GM12878 (cell line): ENCODE measurements at regions not wholly inside any gene's neighbourhood (a gene's known extent, or its start where the extent isn't known, plus 50 kb on each side); places are given as distances from the start of the nearest gene placed in this dataset.

Experiments used
- ATAC-seq: fragments of 200-7000 bp; cut with Tn5 transposase; 3 replicates; pipeline ENCODE4 v1.9.1; 2020; ENCODE audit warnings: mild to moderate bottlenecking, moderate library complexity
- BruUV-seq: library from RNA; stranded (reverse); fragments of 400-500 nt; replicated peaks from 2 replicates; lab custom pipeline; 2021; lab: Mats Ljungman, UMichigan
- CTCF ChIA-PET: fragments of 300-600 bp; sonication (Branson Sonifier 250); formaldehyde crosslinking; extraction: SDS; loops from one replicate; lab custom pipeline; 2021; ENCODE audit warnings: inconsistent platforms; lab: Yijun Ruan, JAX
- POLR2A ChIA-PET: fragments of 350-600 bp; formaldehyde crosslinking; extraction: SDS; loops from one replicate; lab custom pipeline; 2021; ENCODE audit warnings: inconsistent platforms; lab: Charles Lee
- RAD21 ChIA-PET: fragments of 300-600 bp; sonication (Branson Sonifier 250); formaldehyde crosslinking; loops from one replicate; lab custom pipeline; 2023; ENCODE audit warnings: antibody characterized with exemption; ENCODE audit not compliant: unreplicated experiment; lab: Charles Lee
- SMC1A ChIA-PET: fragments of 300-600 bp; sonication (Branson Sonifier 250); formaldehyde crosslinking; loops from one replicate; lab custom pipeline; 2023; ENCODE audit not compliant: unreplicated experiment, uncharacterized antibody; lab: Charles Lee
- DNase-seq: peaks from one replicate; pipeline ENCODE4 v3.0.0-alpha.2; 2011; ENCODE audit warnings: low read depth, low spot score
- FAIRE-seq: peaks from 3 replicates; lab custom pipeline; 2011; peaks lifted over from hg19 to GRCh38; lab: Jason Lieb, UNC
- H2AFZ ChIP-seq: 2 replicates; pipeline ENCODE4 v1.6.0; 2011; ENCODE audit warnings: low read depth, low read length, control low read depth; ENCODE audit not compliant: control insufficient read depth
- H3K27ac ChIP-seq: 2 replicates; pipeline ENCODE4 v1.5.1; 2011; ENCODE audit warnings: control low read depth; ENCODE audit not compliant: control insufficient read depth, insufficient read depth
- H3K27me3 ChIP-seq, 2 experiments: replicated peaks in 1 of 2; 2 replicates each; pipeline versions ENCODE4 v1.6.0 to v1.6.1; 2011; ENCODE audit warnings: low read length in 1 of 2; ENCODE audit not compliant: control insufficient read depth in 2 of 2, insufficient read depth in 2 of 2
- H3K36me3 ChIP-seq, 2 experiments: 2 replicates each; pipeline ENCODE4 v1.5.1; 2011; ENCODE audit warnings: low read length in 1 of 2; ENCODE audit not compliant: control insufficient read depth in 2 of 2, insufficient read depth in 2 of 2
- H3K4me1 ChIP-seq: 2 replicates; pipeline ENCODE4 v1.6.1; 2011; ENCODE audit warnings: mild to moderate bottlenecking, low read length, moderate library complexity, mixed read lengths; ENCODE audit not compliant: control insufficient read depth, insufficient read depth
- H3K4me2 ChIP-seq: 2 replicates; pipeline ENCODE4 v1.6.0; 2011; ENCODE audit warnings: control low read depth; ENCODE audit not compliant: control insufficient read depth, insufficient read depth
- H3K4me3 ChIP-seq: fragments of 200-600 bp; sonication (generic); 2 replicates; pipeline ENCODE4 v1.5.1; 2016
- H3K79me2 ChIP-seq: 2 replicates; pipeline ENCODE4 v1.6.0; 2011; ENCODE audit warnings: low read length; ENCODE audit not compliant: control insufficient read depth, insufficient read depth
- H3K9ac ChIP-seq: 2 replicates; pipeline ENCODE4 v1.8.0; 2011; ENCODE audit warnings: low read length, control low read depth, mixed read lengths; ENCODE audit not compliant: control insufficient read depth, insufficient read depth
- H3K9me3 ChIP-seq: replicated peaks from 3 replicates; pipeline ENCODE4 v1.5.1; 2011; ENCODE audit warnings: mild to moderate bottlenecking, low read length; ENCODE audit not compliant: control insufficient read depth, insufficient read depth
- H4K20me1 ChIP-seq: 2 replicates; pipeline ENCODE4 v1.6.0; 2011; ENCODE audit not compliant: control insufficient read depth, insufficient read depth
- ATF2 ChIP-seq: IDR thresholded peaks from 2 replicates; pipeline ENCODE4 v1.6.1; 2012; ENCODE audit warnings: low read length, inconsistent platforms
- BMI1 ChIP-seq: fragments of 450-650 bp; IDR thresholded peaks from 2 replicates; pipeline ENCODE4 v1.6.1; 2016; ENCODE audit warnings: mild to moderate bottlenecking, moderate library complexity, borderline replicate concordance
- CBFB ChIP-seq: IDR thresholded peaks from 2 replicates; pipeline ENCODE4 v1.6.1; 2016; ENCODE audit warnings: antibody characterized with exemption, low read depth
- CREB1 ChIP-seq: IDR thresholded peaks from 2 replicates; pipeline ENCODE4 v1.6.1; 2012; ENCODE audit warnings: low read depth, mild to moderate bottlenecking, inconsistent platforms
- EGR1 ChIP-seq, 2 experiments: IDR thresholded peaks; 1 replicate in 1 of 2; 2 replicates in 1 of 2; pipeline ENCODE4 v1.6.1; 2011 to 2012; ENCODE audit warnings: low read depth in 2 of 2, low read length in 2 of 2, borderline replicate concordance in 1 of 2, mild to moderate bottlenecking in 1 of 2, moderate library complexity in 1 of 2
- EP300 ChIP-seq, 2 experiments: fragments of 150-350 bp in 1 of 2; IDR thresholded peaks; 2 replicates each; pipeline ENCODE4 v1.6.1; 2011 to 2012; ENCODE audit warnings: low read depth in 2 of 2, low read length in 2 of 2, borderline replicate concordance in 1 of 2, improper control_type of control experiment in 1 of 2, inconsistent platforms in 1 of 2; ENCODE audit not compliant: control insufficient read depth in 1 of 2
- JUND ChIP-seq: IDR thresholded peaks from 2 replicates; pipeline ENCODE4 v1.6.1; 2012; ENCODE audit warnings: low read depth, mild to moderate bottlenecking, low read length, improper control_type of control experiment, moderate library complexity
- MEF2A ChIP-seq: IDR thresholded peaks from 2 replicates; pipeline ENCODE4 v1.6.1; 2011; ENCODE audit warnings: low read depth, mild to moderate bottlenecking, low read length, moderate library complexity; ENCODE audit not compliant: insufficient read depth
- RBBP5 ChIP-seq: fragments of 200-600 bp; sonication (generic); conservative IDR thresholded peaks from 2 replicates; pipeline ENCODE4 v1.6.1; 2016
- SMAD1 ChIP-seq: fragments of 450-650 bp; IDR thresholded peaks from 2 replicates; pipeline ENCODE4 v1.6.1; 2018; ENCODE audit warnings: mild to moderate bottlenecking, low read depth; ENCODE audit not compliant: partially characterized antibody
- SMAD5 ChIP-seq: IDR thresholded peaks from 2 replicates; pipeline ENCODE4 v1.6.1; 2016; ENCODE audit warnings: antibody characterized with exemption, low read depth
- SRF ChIP-seq, 2 experiments: IDR thresholded peaks; 2 replicates each; pipeline ENCODE4 v1.6.1; 2011; ENCODE audit warnings: low read depth in 2 of 2, low read length in 2 of 2, mild to moderate bottlenecking in 1 of 2, moderate library complexity in 1 of 2
- YY1 ChIP-seq: IDR thresholded peaks from 2 replicates; pipeline ENCODE4 v1.6.1; 2011; ENCODE audit warnings: low read depth, mild to moderate bottlenecking, low read length
- ZNF274 ChIP-seq: IDR thresholded peaks from one replicate; pipeline ENCODE4 v1.8.0; 2011; ENCODE audit not compliant: insufficient read length, insufficient read depth
- ZNF622 ChIP-seq: fragments of 450-650 bp; IDR thresholded peaks from 2 replicates; pipeline ENCODE4 v1.6.1; 2017; ENCODE audit warnings: mild to moderate bottlenecking, inconsistent platforms
- in situ Hi-C: fragments of 300-500 bp; cut with MboI; formaldehyde crosslinking; loops from 9 replicates; pipeline ENCODE4 v1.14.3; 2018; ENCODE audit warnings: mixed read lengths
- intact Hi-C: fragments of 100-400 bp; cut with micrococcal nuclease; formaldehyde crosslinking; loops from one replicate; pipeline ENCODE4 v1.14.2; 2022; ENCODE audit not compliant: unreplicated experiment
- TF ChIP-seq, protein P1 (sequence below): fragments of 450-650 bp; IDR thresholded peaks from 2 replicates; pipeline ENCODE4 v1.6.1; 2016; ENCODE audit warnings: mild to moderate bottlenecking
- TF ChIP-seq, protein P2 (sequence below): fragments of 450-650 bp; IDR thresholded peaks from 2 replicates; pipeline ENCODE4 v1.6.1; 2017; ENCODE audit warnings: mild to moderate bottlenecking, moderate library complexity

GRCh38 chr14:83558946-83559345 lies 1971.0 kb upstream of the FLRT2 start:
- no TSS peak for BruUV-seq
- intact Hi-C loops = no loop called here
- no peak for ATAC-seq
- TF ChIP-seq CREB1 = no peak
- no peak for TF ChIP-seq JUND
- no peak for TF ChIP-seq MEF2A
- no peak for TF ChIP-seq SRF (IDR thresholded peaks at IDR 0.05; ENCODE audit: low read depth in 2 of 2, low read length in 2 of 2)
- TF ChIP-seq ZNF622 = no peak
- TF ChIP-seq, protein P1, sequence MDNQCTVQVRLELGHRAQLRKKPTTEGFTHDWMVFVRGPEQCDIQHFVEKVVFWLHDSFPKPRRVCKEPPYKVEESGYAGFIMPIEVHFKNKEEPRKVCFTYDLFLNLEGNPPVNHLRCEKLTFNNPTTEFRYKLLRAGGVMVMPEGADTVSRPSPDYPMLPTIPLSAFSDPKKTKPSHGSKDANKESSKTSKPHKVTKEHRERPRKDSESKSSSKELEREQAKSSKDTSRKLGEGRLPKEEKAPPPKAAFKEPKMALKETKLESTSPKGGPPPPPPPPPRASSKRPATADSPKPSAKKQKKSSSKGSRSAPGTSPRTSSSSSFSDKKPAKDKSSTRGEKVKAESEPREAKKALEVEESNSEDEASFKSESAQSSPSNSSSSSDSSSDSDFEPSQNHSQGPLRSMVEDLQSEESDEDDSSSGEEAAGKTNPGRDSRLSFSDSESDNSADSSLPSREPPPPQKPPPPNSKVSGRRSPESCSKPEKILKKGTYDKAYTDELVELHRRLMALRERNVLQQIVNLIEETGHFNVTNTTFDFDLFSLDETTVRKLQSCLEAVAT = no peak
- TF ChIP-seq EP300 (IDR thresholded peaks at IDR 0.05; ENCODE audit: borderline replicate concordance in 1 of 2, control insufficient read depth in 1 of 2, low read depth in 2 of 2, low read length in 2 of 2) = no peak
- TF ChIP-seq ATF2 = no peak
- TF ChIP-seq, protein P2, sequence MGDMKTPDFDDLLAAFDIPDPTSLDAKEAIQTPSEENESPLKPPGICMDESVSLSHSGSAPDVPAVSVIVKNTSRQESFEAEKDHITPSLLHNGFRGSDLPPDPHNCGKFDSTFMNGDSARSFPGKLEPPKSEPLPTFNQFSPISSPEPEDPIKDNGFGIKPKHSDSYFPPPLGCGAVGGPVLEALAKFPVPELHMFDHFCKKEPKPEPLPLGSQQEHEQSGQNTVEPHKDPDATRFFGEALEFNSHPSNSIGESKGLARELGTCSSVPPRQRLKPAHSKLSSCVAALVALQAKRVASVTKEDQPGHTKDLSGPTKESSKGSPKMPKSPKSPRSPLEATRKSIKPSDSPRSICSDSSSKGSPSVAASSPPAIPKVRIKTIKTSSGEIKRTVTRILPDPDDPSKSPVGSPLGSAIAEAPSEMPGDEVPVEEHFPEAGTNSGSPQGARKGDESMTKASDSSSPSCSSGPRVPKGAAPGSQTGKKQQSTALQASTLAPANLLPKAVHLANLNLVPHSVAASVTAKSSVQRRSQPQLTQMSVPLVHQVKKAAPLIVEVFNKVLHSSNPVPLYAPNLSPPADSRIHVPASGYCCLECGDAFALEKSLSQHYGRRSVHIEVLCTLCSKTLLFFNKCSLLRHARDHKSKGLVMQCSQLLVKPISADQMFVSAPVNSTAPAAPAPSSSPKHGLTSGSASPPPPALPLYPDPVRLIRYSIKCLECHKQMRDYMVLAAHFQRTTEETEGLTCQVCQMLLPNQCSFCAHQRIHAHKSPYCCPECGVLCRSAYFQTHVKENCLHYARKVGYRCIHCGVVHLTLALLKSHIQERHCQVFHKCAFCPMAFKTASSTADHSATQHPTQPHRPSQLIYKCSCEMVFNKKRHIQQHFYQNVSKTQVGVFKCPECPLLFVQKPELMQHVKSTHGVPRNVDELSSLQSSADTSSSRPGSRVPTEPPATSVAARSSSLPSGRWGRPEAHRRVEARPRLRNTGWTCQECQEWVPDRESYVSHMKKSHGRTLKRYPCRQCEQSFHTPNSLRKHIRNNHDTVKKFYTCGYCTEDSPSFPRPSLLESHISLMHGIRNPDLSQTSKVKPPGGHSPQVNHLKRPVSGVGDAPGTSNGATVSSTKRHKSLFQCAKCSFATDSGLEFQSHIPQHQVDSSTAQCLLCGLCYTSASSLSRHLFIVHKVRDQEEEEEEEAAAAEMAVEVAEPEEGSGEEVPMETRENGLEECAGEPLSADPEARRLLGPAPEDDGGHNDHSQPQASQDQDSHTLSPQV = no peak
- no peak for TF ChIP-seq SMAD5
- TF ChIP-seq CBFB = no peak
- TF ChIP-seq SMAD1 = no peak
- TF ChIP-seq ZNF274 = no peak
- no peak for TF ChIP-seq EGR1 (IDR thresholded peaks at IDR 0.05; ENCODE audit: borderline replicate concordance in 1 of 2, low read depth in 2 of 2, low read length in 2 of 2)
- TF ChIP-seq BMI1 = no peak
- no peak for TF ChIP-seq RBBP5
- no peak for TF ChIP-seq YY1

More at GRCh38 chr14:83558946-83559345, 1971.0 kb upstream of the FLRT2 start:
- no peaks in the 10 kb centered on the region for H4K20me1 ChIP-seq
- no peak overlapping the region for H2AFZ ChIP-seq
- no peak overlapping the region for H3K4me3 ChIP-seq
- ChIA-PET SMC1A (no interaction called here), RAD21 (interaction anchor here (0.7 kb wide), 1 partner anchor 21 kb away, joined by 3 read pairs; no protein-coding TSS in a partner anchor), POLR2A (no interaction called here), CTCF (no interaction called here)
- no peak overlapping the region for H3K27ac ChIP-seq
- no peaks in the 10 kb centered on the region for H3K4me1 ChIP-seq
- no peaks in the 10 kb centered on the region for H3K79me2 ChIP-seq
- DNase-seq (no peak), FAIRE-seq (no peak)
- H3K36me3 ChIP-seq = no peaks in the 10 kb centered on the region
- H3K9ac ChIP-seq = no peak overlapping the region
- no peaks in the 10 kb centered on the region for H3K27me3 ChIP-seq
- in situ Hi-C loops = no loop called here
- no peak overlapping the region for H3K4me2 ChIP-seq
- H3K9me3 ChIP-seq = no peaks in the 10 kb centered on the region
